ENCODE measurements at regions not wholly inside any gene's neighbourhood (a gene's known extent, or its start where the extent isn't known, plus 50 kb on each side); places are given as distances from the start of the nearest gene placed in this dataset.
A peak's percentile ranks its signal among the peaks of the same experiment; 100 is the strongest.

DNA sequence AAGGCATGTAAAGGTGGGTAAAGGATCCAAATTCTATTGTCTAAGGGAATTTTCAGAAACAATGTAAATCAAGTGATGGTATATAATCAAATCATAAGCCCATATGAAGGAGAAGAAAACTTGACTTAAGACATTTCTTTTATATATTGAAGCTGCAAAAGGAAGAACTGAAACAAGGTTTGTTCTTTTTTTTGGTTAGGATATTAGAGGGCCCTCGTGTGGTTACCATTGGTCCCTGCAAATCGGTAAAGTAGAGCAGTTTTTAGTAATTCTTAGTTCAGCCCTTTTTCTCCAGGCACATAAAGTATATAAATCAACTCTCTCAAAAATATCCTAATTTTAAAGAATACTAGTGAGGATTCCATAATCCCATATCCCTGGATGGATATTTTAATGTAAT, 105.6 kb upstream of the STK17B start (continued):
- TF ChIP-seq, protein P1, sequence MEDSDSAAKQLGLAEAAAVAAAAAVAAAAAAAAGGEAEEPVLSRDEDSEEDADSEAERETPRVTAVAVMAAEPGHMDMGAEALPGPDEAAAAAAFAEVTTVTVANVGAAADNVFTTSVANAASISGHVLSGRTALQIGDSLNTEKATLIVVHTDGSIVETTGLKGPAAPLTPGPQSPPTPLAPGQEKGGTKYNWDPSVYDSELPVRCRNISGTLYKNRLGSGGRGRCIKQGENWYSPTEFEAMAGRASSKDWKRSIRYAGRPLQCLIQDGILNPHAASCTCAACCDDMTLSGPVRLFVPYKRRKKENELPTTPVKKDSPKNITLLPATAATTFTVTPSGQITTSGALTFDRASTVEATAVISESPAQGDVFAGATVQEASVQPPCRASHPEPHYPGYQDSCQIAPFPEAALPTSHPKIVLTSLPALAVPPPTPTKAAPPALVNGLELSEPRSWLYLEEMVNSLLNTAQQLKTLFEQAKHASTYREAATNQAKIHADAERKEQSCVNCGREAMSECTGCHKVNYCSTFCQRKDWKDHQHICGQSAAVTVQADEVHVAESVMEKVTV (CRISPR knock-in tag; IDR thresholded peaks at IDR 0.05): peak; percentile 30; the same call in 1 of the 2 replicates
- TF ChIP-seq, protein P2, sequence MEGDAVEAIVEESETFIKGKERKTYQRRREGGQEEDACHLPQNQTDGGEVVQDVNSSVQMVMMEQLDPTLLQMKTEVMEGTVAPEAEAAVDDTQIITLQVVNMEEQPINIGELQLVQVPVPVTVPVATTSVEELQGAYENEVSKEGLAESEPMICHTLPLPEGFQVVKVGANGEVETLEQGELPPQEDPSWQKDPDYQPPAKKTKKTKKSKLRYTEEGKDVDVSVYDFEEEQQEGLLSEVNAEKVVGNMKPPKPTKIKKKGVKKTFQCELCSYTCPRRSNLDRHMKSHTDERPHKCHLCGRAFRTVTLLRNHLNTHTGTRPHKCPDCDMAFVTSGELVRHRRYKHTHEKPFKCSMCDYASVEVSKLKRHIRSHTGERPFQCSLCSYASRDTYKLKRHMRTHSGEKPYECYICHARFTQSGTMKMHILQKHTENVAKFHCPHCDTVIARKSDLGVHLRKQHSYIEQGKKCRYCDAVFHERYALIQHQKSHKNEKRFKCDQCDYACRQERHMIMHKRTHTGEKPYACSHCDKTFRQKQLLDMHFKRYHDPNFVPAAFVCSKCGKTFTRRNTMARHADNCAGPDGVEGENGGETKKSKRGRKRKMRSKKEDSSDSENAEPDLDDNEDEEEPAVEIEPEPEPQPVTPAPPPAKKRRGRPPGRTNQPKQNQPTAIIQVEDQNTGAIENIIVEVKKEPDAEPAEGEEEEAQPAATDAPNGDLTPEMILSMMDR (IDR thresholded peaks at IDR 0.05 in 2 of 3, conservative IDR thresholded peaks at IDR 0.05 in 1 of 3; ENCODE audit: insufficient read depth in 2 of 3, low read depth in 1 of 3, low read length in 3 of 3): peak; percentile 28 to 56 (median 38); a peak in 4 of 6 replicates
- no peak for TF ChIP-seq ADNP (tag; IDR thresholded peaks at IDR 0.05)
- TF ChIP-seq SMC3 (conservative IDR thresholded peaks at IDR 0.05; ENCODE audit: insufficient read depth, low read depth, low read length): 0 out of 2 replicates have a peak, but pooled peaks have one; percentile 40

DNA sequence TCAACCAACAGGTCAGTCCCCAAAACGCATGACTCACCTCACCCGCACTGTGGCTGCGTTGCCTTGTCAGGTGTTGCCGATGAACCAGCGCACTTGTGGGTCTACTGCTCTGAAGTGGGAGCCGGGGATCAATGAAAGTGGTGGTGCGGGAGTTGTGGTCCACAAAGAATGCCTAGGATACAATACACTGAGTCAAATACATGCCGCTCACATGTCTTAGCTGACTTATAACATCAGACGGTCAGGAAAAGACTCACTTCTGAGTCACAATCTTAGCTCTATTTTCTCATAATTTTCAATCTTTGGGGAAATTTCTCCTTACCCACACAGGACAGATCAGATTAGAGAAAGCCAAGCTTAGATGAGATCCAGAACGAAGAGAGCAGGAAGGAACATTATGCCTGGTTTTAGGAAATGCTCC, 107.1 kb upstream of the STK17B start:
- Histone ChIP-seq H2AFZ (ENCODE audit: low read depth, low read length) (no peak overlapping the region), H3K9me3 (replicated peaks; ENCODE audit: control insufficient read depth, insufficient read depth, low read depth, low read length) (no peaks in the 10 kb centered on the region), H3K27ac (ENCODE audit: extremely low read depth, low read depth, low read length) (no peak overlapping the region), H3K4me2 (ENCODE audit: insufficient read depth, low read length) (no peak overlapping the region), H3K79me2 (ENCODE audit: control insufficient read depth, insufficient read depth, low read length) (no peaks in the 10 kb centered on the region), H3K27me3 (ENCODE audit: control insufficient read depth in 2 of 2, insufficient read depth in 2 of 2, low read length in 2 of 2) (no peaks in the 10 kb centered on the region), H3K9ac (ENCODE audit: insufficient read depth in 1 of 2, low read depth in 2 of 2, low read length in 2 of 2) (no peak overlapping the region), H3K9me1 (ENCODE audit: control insufficient read depth, insufficient read depth, low read length) (no peaks in the 10 kb centered on the region), H3K36me3 (ENCODE audit: control insufficient read depth, insufficient read depth, low read length) (no peaks in the 10 kb centered on the region), H4K20me1 (replicated peaks; ENCODE audit: control insufficient read depth, insufficient read depth, low read length) (no peaks in the 10 kb centered on the region), H3K4me3 (no peak overlapping the region), H3K4me1 (replicated peaks in 1 of 2; ENCODE audit: control insufficient read depth in 2 of 2, insufficient read depth in 2 of 2, low read length in 2 of 2) (peaks cover 0 to 7% of the 10 kb centered on the region in 2 experiments; a peak in 2 of 5 replicates)
- FAIRE-seq: no peak
- no TSS peak for BruUV-seq (replicated peaks)
- WGBS (ENCODE audit: insufficient coverage, low coverage, missing lambda C conversion rate): 75% methylated on average over 5 of the region's 10 CpGs
- no peak for ATAC-seq
- no peak for DNase-seq (ENCODE audit: extremely low read depth in 1 of 4, low spot score in 3 of 4)
- intact Hi-C loops (cut with micrococcal nuclease) (loop anchor here (5.0 kb wide), 1 partner anchor 106 kb away; the partner anchor contains the start of gene STK17B), in situ Hi-C loops (cut with MboI) (loop anchor here (5.0 kb wide), 1 partner anchor 146 kb away; no protein-coding TSS in a partner anchor)
- ChIA-PET CTCF (ENCODE audit: low intra/inter-chr PET ratio) (no interaction called here), POLR2A (interaction anchor here (0.6 to 1.4 kb wide), 3 partner anchors 18 to 429 kb away, joined by 3 read pairs; no protein-coding TSS in a partner anchor)
- no peak for TF ChIP-seq ERF (CRISPR knock-in tag; IDR thresholded peaks at IDR 0.05)
- TF ChIP-seq SP2 (IDR thresholded peaks at IDR 0.05; ENCODE audit: extremely low read depth, low read depth, low read length, poor library complexity, severe bottlenecking): no peak
- TF ChIP-seq, protein P3, sequence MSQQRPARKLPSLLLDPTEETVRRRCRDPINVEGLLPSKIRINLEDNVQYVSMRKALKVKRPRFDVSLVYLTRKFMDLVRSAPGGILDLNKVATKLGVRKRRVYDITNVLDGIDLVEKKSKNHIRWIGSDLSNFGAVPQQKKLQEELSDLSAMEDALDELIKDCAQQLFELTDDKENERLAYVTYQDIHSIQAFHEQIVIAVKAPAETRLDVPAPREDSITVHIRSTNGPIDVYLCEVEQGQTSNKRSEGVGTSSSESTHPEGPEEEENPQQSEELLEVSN (IDR thresholded peaks at IDR 0.05; ENCODE audit: borderline replicate concordance in 1 of 2, extremely low read depth in 1 of 2, insufficient read depth in 1 of 2, insufficient read length in 1 of 2, low read depth in 1 of 2, low read length in 1 of 2, poor library complexity in 1 of 2, severe bottlenecking in 1 of 2): no peak
- TF ChIP-seq CTBP1 (IDR thresholded peaks at IDR 0.05; ENCODE audit: borderline replicate concordance): no peak
- TF ChIP-seq, protein P4, sequence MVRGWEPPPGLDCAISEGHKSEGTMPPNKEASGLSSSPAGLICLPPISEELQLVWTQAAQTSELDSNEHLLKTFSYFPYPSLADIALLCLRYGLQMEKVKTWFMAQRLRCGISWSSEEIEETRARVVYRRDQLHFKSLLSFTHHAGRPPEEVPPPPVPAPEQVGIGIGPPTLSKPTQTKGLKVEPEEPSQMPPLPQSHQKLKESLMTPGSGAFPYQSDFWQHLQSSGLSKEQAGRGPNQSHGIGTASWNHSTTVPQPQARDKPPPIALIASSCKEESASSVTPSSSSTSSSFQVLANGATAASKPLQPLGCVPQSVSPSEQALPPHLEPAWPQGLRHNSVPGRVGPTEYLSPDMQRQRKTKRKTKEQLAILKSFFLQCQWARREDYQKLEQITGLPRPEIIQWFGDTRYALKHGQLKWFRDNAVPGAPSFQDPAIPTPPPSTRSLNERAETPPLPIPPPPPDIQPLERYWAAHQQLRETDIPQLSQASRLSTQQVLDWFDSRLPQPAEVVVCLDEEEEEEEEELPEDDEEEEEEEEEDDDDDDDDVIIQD (CRISPR knock-in tag; IDR thresholded peaks at IDR 0.05): no peak
- TF ChIP-seq, protein P5, sequence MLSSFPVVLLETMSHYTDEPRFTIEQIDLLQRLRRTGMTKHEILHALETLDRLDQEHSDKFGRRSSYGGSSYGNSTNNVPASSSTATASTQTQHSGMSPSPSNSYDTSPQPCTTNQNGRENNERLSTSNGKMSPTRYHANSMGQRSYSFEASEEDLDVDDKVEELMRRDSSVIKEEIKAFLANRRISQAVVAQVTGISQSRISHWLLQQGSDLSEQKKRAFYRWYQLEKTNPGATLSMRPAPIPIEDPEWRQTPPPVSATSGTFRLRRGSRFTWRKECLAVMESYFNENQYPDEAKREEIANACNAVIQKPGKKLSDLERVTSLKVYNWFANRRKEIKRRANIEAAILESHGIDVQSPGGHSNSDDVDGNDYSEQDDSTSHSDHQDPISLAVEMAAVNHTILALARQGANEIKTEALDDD (IDR thresholded peaks at IDR 0.05): no peak
- no peak for TF ChIP-seq RBM14 (IDR thresholded peaks at IDR 0.05; ENCODE audit: borderline replicate concordance, insufficient read depth, low read depth, low read length)
- no peak for TF ChIP-seq EP300 (IDR thresholded peaks at IDR 0.05; ENCODE audit: low read length)
